Mammary epithelial cell (primary cell): ENCODE measurements at regions not wholly inside any gene's neighbourhood (a gene's known extent, or its start where the extent isn't known, plus 50 kb on each side); places are given as distances from the start of the nearest gene placed in this dataset.
"Not testable (repeated sequence)": the region's sequence is repeated elsewhere in the genome, so short reads cannot be mapped to it uniquely, and the experiment has no call there.

Experiments
- EZH2 ChIP-seq: IDR thresholded peaks from 2 replicates; pipeline ENCODE4 v1.6.1; 2012; ENCODE audit warnings: low read length, inconsistent platforms, borderline replicate concordance
- TF ChIP-seq, protein P1 (sequence below), 2 donors: IDR thresholded peaks in 1 of 2; conservative IDR thresholded peaks in 1 of 2; 2 replicates each; pipeline ENCODE4 v1.5.1; 2011 to 2012; ENCODE audit warnings: inconsistent platforms in 2 of 2, low read length in 2 of 2, mild to moderate bottlenecking in 2 of 2, control low read depth in 1 of 2, low read depth in 1 of 2; ENCODE audit not compliant: insufficient read depth in 1 of 2; ENCODE audit errors: extremely low read depth in 1 of 2

DNA sequence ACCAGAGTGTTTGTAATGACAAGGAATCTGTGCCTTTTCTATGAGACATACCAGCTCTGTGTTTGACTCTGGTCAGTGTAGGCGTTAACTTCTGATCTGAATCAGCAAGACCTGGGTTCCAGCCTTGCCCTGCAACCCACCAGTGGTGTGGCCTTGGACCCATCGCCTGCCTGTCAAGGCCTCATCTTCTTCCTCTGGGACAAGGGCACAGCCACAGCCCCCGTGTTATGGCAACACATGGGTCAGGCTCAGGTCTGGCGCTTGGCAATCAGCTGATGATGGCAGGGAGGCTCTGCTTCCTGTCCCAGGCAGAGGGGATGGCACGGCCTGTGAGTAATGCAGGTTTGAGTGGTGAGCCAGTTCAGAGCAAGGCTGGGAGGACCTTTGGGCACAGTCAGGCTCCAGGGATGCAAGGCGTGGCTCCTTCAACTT is 69.1 kb upstream of the PLGLB2 start:
- TF ChIP-seq, protein P1, sequence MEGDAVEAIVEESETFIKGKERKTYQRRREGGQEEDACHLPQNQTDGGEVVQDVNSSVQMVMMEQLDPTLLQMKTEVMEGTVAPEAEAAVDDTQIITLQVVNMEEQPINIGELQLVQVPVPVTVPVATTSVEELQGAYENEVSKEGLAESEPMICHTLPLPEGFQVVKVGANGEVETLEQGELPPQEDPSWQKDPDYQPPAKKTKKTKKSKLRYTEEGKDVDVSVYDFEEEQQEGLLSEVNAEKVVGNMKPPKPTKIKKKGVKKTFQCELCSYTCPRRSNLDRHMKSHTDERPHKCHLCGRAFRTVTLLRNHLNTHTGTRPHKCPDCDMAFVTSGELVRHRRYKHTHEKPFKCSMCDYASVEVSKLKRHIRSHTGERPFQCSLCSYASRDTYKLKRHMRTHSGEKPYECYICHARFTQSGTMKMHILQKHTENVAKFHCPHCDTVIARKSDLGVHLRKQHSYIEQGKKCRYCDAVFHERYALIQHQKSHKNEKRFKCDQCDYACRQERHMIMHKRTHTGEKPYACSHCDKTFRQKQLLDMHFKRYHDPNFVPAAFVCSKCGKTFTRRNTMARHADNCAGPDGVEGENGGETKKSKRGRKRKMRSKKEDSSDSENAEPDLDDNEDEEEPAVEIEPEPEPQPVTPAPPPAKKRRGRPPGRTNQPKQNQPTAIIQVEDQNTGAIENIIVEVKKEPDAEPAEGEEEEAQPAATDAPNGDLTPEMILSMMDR (conservative IDR thresholded peaks at IDR 0.05 in 1 of 2, IDR thresholded peaks at IDR 0.05 in 1 of 2; ENCODE audit: extremely low read depth in 1 of 2, insufficient read depth in 1 of 2, low read depth in 1 of 2, low read length in 2 of 2): not testable (repeated sequence)
- not testable (repeated sequence) for TF ChIP-seq EZH2
